Renal pelvis (tissue), 1 donor: ENCODE measurements at regions not wholly inside any gene's neighbourhood (a gene's known extent, or its start where the extent isn't known, plus 50 kb on each side); places are given as distances from the start of the nearest gene placed in this dataset.

Experiments used
- DNase-seq: peaks from one replicate; pipeline ENCODE4 v3.0.0-alpha.2; 2013

- no peak for DNase-seq
Observed at GRCh38 chr3:104854468-104854867, 512.2 kb upstream of the ALCAM start.

DNA sequence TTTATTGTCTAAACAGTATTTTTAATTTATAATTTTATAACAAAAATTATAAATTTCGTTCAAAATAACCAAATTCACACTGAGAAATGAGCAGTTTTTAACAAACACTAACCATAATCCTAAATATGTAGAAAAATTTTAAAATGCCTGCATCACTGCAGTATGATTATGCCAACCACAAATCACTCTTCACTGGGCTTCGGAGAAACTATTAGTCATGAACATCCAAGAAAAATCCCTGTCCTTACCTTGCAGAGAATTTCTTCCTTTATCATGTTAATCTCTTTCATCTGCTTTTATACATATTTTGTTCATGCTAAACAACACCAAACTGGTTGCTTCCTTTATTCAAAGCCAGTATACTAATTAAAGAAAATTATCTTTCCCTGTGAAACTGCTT lies 511.0 kb upstream of the ALCAM start:
- DNase-seq = no peak

DNA sequence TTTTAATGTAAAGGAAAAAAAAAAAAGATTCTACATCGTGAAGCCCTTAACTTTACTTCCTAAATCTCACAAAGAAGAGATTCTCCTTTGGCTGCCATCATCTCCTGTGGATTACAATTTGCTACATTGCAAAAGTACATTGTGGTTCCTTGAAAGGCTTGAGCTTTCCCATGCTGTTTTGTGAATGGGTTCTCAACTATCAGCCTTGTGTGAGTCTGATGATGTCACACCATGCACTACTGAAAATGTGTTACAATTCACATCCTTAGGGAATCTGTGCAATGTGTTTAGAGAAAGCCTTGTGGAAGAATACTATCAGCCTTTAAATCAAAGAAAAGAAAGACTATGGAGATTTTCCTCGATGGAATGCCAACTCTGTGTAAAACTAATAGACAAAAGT lies 510.0 kb upstream of the ALCAM start:
- DNase-seq = no peak

GRCh38 chr3:104868291-104868690 lies 498.4 kb upstream of the ALCAM start:
- no peak for DNase-seq

- no peak for DNase-seq
Observed at GRCh38 chr3:104870276-104870675, 496.4 kb upstream of the ALCAM start.

GRCh38 chr3:104873331-104873730 lies 493.4 kb upstream of the ALCAM start:
- no peak for DNase-seq

DNA sequence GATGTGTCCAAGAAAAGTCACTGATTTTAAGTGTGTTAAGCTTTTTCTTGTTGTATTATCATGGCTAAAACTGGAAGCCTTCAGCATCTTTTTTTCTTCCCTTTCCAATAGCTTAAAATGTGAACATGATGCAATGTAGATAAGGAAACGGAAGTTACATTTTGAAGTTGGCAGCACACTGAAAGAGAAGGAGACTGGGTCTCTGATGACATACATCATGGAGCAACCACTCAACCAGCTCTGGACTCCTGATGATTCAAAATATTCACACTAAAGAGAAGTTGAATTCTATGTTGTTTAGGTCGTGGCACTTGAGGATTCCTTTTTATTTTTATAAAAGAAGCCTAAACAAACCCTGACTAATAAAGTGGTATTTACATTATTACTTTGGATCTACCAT lies 488.3 kb upstream of the ALCAM start:
- no peak for DNase-seq

DNA sequence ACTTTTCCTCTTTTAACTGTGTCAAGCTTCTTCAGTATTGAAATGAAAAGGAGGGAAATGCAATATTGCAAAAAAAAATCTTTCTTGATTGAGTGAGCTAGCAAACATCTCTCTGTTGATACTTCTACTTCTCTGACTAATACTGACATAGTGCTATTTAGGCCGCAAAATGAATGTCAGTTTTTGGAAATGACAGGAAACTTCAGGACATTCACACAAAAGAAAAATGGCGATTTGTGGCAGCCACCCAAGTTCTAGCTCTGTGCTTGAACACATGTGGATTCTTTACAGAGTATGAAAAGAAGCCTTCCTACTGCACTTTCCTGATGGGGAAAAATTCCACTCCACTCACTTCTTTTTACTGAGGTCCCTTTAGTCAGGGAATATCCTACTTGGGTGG lies 486.8 kb upstream of the ALCAM start:
- DNase-seq = no peak

GRCh38 chr3:104885214-104885814 lies 481.4 kb upstream of the ALCAM start:
- no peak for DNase-seq

DNA sequence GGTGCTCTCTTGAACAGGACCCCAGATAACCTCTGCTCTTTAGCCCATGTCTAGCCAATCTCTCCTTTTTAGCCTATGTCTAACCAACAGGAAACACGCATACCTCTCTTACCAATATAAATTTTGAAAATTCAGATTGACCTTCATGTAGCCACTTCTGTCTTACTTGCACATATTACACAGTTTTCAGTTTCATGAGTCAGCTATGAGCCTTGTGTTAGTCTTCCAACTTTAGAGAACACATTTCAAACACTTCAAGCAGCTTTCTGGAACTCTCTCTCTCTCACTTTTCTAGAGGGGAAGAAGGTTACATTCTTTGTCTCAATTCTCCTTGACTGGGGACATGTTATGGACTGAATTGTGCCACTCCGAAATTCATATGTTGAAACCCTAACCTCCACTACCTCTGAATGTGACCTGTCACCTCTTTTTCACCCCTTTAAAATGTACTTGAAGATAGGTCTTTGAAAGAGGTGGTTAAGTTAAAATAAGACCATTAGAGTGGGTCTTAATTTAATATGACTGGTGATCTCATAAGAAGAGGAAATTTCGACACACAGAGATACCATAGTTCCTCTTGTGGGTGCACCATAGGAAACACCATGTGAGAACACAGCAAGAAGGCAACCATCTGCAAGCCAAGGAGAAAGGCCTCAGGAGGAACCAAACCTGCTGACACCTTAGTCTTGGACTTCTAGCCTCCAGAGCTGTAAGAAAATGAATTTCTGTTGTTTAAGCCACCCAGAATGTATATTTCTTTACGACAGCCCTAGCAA lies 480.3 kb upstream of the ALCAM start:
- DNase-seq = no peak

DNA sequence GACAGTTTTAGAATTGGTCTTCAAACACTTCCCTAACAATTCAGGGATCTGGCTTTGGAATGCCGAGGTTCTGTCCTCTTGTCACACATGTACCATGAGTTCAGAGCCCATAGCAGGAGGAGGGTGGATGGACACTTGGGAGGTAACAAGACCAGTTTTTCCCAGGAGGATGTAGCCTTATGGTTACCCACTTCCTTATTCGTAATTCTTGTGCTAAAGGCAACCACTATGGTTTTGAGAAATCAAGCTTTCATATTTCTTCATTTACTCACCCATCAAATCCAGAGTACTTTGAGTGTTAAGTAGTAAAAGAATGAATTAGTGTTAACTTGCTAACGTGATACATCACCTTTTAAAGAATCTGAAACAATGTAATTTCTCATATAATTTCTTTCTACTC lies 479.6 kb upstream of the ALCAM start:
- no peak for DNase-seq

DNA sequence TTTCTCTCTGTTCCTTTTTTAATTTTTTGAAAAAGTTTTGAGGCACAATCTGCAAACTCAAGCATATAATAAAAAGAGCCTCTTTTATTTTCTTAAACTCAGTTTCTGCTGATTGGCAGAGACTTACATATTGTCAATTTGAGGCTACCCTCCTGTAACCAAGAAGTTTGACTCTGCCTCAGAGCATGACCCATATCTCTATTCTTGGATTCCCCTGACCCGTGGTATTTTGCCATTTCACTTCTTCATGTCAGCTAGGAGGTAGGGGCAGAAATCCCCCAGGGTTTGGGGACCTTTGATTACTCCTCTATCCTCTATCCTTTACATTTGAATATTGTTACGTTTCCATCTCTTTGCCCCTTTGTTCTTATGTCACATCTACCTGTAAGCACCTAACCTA lies 479.1 kb upstream of the ALCAM start:
- no peak for DNase-seq

DNA sequence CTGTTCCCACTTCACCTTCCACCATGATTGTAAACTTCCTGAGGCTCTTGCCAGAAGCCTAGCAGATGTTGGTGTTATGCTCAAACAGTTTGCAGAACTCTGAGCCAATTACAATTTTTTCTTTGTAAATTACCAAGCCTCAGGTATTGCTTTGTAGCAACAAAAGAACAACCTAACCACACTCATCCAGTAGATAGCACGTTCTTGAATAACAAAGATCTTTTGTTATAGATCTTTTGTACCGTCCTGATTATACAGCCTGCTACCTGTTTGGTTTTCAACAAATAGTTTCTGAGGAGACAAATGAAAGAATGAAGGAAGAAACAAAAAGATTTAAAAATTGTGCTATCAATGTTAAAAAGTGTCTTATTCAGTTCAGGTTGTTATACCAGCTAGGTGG lies 474.7 kb upstream of the ALCAM start:
- no peak for DNase-seq

GRCh38 chr3:104896624-104897023 lies 470.1 kb upstream of the ALCAM start:
- DNase-seq = no peak

GRCh38 chr3:104901396-104901795 lies 465.3 kb upstream of the ALCAM start:
- no peak for DNase-seq

DNA sequence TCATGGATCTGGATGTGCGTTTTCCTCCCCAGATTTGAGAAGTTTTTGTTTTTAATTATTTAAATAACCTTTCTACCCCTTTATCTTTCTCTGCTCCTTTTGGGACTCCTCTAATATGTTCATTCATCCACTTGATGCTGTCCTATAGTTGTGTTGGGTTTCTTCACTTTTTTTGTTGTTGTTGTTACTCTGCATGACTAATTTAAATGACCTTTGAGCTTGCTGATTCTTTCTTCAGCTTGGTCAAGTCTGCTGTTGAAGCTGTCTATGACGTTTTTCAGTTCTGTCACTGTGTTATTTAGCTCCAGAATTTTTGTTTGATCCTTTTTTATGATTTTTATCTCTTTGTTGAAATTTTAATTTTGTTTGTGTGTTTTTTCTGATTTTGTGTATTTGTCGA lies 463.6 kb upstream of the ALCAM start:
- DNase-seq = no peak

GRCh38 chr3:104906001-104906639 lies 460.6 kb upstream of the ALCAM start:
- DNase-seq = no peak

DNA sequence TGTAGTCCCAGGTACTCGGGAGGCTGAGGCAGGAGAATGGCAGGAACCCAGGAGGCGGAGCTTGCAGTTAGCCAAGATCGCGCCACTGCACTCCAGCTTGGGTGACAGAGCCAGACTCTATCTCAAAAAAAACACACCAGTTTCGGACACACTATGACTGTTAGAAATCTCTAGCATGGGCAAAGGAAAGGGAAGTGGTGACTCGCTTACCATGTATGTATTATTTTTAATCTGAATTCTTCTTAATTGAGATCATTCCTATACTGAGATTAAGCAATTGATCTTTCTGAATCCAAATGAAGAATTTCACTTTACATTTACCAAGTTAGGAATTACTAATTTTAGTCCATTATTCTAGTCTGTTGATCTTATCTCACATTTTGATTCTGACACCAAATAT lies 459.2 kb upstream of the ALCAM start:
- no peak for DNase-seq

DNA sequence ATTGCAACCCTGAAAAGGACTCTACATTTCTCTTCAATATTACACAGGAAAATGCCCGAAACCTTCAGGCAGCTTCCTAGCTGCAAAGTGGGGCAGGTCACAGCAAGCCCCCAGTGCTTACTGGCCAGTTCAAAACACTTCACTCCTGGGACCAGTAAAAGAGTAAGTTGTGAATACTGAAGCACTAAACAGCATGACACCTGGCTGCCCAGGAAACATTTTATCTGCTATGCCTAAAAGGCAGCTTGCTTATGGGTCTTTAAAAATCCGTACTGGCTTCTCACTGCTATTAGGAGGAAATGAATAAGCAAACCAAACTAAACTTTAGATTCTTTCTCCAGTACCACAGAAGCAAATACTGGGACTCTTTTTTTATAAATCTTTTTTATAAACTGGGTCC lies 457.9 kb upstream of the ALCAM start:
- peak; percentile 3 for DNase-seq

DNA sequence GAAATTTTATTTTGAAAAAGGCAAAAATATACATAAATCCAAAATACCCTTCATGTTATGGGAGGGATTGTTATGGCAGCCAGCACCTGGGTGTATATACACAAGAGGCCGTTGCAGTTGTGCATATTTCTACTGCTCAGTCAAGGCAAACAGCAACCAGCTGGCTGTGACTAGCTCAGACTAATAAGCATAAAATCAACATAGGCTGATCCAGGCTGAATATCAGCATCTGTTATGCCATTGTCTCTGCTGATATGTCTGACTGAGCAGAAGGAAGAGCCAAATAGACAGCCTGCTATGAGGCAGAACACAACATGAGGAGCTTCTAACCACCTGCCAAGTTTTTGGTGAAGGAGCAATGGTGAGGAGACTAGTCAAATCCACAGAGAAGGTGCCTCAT lies 457.5 kb upstream of the ALCAM start:
- DNase-seq = peak; percentile 48

- DNase-seq = no peak
Observed at GRCh38 chr3:104909721-104910120, 457.0 kb upstream of the ALCAM start.

GRCh38 chr3:104911376-104911775 lies 455.3 kb upstream of the ALCAM start:
- no peak for DNase-seq

DNA sequence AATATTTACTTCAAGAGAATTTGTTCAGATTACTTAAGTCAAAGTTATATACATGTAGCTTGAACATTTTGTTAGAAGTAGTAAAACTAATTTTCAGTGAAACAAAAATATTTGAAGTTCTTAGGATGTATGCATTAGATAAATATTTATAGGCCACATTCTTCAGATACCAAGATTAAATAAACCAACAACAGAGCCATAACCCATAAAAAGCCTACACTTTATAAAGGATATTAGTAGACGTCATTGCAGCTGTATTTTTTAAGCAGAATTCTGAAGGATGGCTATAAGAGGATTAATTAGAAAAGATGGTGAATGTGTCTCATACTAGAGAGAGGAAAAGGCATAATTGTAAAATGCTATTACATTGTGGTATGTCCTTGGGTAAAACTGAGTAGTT lies 449.7 kb upstream of the ALCAM start:
- peak; percentile 4 for DNase-seq

GRCh38 chr3:104920512-104920911 lies 446.2 kb upstream of the ALCAM start:
- DNase-seq = no peak
